HUES48 (cell line): ENCODE measurements at regions not wholly inside any gene's neighbourhood (a gene's known extent, or its start where the extent isn't known, plus 50 kb on each side); places are given as distances from the start of the nearest gene placed in this dataset.

Experiments used
- H3K27ac ChIP-seq: one replicate; pipeline ENCODE4 v1.7.0; 2013; ENCODE audit warnings: low read depth, low read length, inconsistent platforms
- H3K27me3 ChIP-seq: 2 replicates; pipeline ENCODE4 v1.6.1; 2013; ENCODE audit warnings: mild to moderate bottlenecking, low read length; ENCODE audit not compliant: control insufficient read depth, insufficient read depth
- H3K36me3 ChIP-seq: 2 replicates; pipeline ENCODE4 v1.6.1; 2013; ENCODE audit warnings: low read length; ENCODE audit not compliant: control insufficient read depth, insufficient read depth
- H3K4me1 ChIP-seq: 2 replicates; pipeline ENCODE4 v1.6.1; 2013; ENCODE audit warnings: mild to moderate bottlenecking, low read length; ENCODE audit not compliant: control insufficient read depth, insufficient read depth
- H3K4me3 ChIP-seq: 2 replicates; pipeline ENCODE4 v1.5.1; 2013; ENCODE audit warnings: mild to moderate bottlenecking, low read depth, low read length
- H3K9ac ChIP-seq: 2 replicates; pipeline ENCODE4 v1.6.1; 2013; ENCODE audit warnings: mild to moderate bottlenecking, low read depth, low read length, moderate library complexity
- H3K9me3 ChIP-seq: 2 replicates; pipeline ENCODE4 v1.6.1; 2013; ENCODE audit warnings: low read length; ENCODE audit not compliant: control insufficient read depth, insufficient read depth

DNA sequence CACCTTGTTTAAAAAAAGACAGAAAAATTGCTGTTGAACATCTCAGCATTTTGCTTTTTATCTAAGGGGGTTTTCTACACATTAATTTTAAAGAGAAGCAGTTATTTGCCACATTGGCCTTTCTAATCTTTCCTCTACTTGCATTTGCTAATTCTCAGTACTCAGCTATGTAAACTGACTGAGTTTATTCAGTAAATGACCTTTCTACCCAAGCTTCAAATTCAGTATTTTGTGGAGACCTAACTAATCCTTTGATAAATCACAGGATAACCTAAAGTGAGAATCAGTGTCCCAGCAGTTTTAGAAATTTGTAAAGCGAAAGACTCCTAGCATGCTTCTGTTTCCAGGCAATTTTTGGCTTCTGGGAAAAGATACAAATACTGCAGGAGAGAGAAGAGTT lies 288.4 kb downstream of the ASXL3 start:
- Histone ChIP-seq H3K36me3 (no peaks in the 10 kb centered on the region), H3K9ac (no peak overlapping the region), H3K27me3 (no peaks in the 10 kb centered on the region), H3K4me3 (no peak overlapping the region), H3K4me1 (peaks cover 3% of the 10 kb centered on the region; the same call in 1 of the 2 replicates), H3K27ac (no peak overlapping the region), H3K9me3 (peaks cover 13% of the 10 kb centered on the region; the same call in 1 of the 2 replicates)

DNA sequence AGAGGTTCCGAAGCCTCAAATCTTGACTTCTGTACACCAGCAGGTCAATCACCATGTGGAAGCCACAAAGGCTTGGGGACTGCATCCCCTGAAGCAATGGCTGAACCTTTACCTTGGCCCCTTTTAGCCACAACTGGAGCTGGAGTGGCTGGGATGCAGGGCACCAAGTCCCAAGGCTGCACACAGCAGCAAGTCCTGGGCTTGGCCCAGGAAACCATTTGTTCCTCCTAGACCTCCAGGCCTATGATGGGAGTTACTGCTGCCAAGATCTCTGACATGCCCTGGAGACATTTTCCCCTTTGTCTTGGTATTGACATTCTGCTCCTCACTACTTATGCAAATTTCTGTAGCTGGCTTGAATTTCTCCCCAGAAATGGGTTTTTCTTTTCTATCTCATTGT lies 285.9 kb downstream of the ASXL3 start:
- no peaks in the 10 kb centered on the region for H3K4me1 ChIP-seq
- no peak overlapping the region for H3K9ac ChIP-seq
- peaks cover 13% of the 10 kb centered on the region; the same call in 1 of the 2 replicates for H3K9me3 ChIP-seq
- no peak overlapping the region for H3K27ac ChIP-seq
- no peaks in the 10 kb centered on the region for H3K27me3 ChIP-seq
- H3K4me3 ChIP-seq, result no peak overlapping the region
- H3K36me3 ChIP-seq, result no peaks in the 10 kb centered on the region

DNA sequence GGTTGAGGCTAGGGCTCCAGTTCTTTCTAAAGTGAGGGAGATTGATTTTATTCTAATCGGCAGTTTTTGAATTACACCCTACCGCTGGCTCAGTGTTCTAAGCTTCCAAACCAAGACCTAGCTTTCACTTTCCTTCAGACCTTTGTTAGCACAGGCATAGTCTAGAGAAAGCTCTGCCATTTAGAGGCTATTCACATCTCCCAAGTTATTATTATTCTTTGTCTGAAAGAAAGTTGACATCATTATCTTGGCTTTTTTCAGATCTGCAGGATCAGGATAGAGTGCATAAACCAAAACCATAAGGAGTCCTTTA lies 276.8 kb downstream of the ASXL3 start:
- no peaks in the 10 kb centered on the region for H3K9me3 ChIP-seq
- H3K36me3 ChIP-seq, result no peaks in the 10 kb centered on the region
- no peak overlapping the region for H3K9ac ChIP-seq
- no peaks in the 10 kb centered on the region for H3K4me1 ChIP-seq
- no peak overlapping the region for H3K27ac ChIP-seq
- no peak overlapping the region for H3K4me3 ChIP-seq
- H3K27me3 ChIP-seq, result no peaks in the 10 kb centered on the region

DNA sequence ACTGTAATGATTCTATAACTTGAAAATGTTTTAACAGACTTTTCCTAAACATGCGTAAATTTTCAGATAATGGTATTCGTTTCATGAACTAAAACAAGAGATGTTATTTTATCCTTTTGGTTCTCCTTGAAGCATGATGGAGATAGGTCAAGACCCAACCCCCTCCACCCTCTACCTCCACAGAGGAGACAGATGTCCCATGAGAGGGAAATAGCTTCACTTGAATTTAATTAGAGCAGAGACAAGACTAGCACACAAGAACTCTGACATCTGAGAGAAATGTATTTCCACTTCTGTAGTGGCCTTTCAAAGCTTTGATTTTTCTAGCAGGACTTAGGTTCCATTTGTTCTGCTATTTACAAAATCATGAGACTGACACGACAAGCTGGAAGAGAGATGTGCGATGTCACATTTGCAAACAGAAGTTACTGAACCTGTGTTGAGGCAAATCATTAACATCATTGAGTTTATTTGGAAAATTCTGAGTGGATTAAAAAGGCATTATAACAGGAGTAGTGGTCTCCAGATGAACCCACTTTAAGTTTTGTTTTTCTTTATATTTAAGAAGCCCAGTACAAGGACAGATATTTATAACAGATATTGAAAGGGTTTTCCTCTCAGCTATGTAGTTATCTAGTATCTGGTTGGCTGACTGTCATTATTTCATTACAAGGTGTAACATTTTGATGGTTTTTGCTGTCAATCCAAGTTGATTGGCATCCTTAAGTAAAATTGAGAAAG lies 276.2 kb downstream of the ASXL3 start:
- Histone ChIP-seq H3K9me3 (no peaks in the 10 kb centered on the region), H3K27ac (no peak overlapping the region), H3K27me3 (no peaks in the 10 kb centered on the region), H3K4me3 (no peak overlapping the region), H3K36me3 (no peaks in the 10 kb centered on the region), H3K9ac (no peak overlapping the region), H3K4me1 (no peaks in the 10 kb centered on the region)

DNA sequence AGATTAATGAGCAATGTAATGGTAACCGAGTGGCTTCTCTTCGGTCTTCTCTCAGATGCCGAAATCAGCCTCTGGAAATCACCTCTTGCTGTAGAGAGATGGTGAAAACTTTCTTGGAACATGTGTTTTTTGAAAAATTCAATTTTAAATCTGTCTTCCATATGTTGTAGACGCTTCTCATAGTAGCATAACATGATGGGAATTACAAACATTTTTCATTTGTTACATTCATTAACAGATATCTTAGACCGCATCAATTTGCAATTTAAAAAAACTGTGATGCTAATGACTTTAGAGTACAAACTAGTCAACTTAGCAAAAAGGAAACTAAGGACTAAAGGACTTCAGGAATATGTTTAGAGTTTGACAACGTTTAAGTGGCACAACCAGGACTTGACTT lies 275.2 kb downstream of the ASXL3 start:
- no peaks in the 10 kb centered on the region for H3K27me3 ChIP-seq
- no peak overlapping the region for H3K27ac ChIP-seq
- H3K36me3 ChIP-seq, result no peaks in the 10 kb centered on the region
- H3K4me1 ChIP-seq, result no peaks in the 10 kb centered on the region
- H3K9ac ChIP-seq, result no peak overlapping the region
- H3K9me3 ChIP-seq, result no peaks in the 10 kb centered on the region
- H3K4me3 ChIP-seq, result no peak overlapping the region

DNA sequence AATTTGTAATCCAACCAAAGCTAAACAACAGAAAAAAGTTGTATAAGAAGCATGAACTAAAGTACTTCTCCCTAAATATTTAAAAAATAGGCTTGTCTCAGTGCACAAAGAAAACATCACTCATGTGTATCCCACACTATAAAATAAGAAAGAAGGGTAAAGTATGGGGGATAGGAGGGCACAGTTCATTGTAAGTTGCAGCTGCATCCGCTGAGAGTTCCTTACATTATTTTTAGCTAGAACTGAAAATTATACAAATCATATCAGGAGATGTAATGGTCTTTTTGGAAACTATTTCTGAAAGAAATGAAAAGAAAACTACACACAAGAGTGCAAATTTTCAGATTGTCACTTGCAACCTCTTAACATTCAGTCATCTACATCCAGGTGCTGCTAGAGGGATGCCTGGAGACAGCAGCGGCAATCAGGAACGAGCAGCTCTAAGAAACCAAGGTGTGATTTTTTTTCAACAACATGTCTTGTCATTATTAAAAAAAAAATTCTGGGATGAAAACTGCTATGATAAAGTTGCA lies 273.6 kb downstream of the ASXL3 start:
- no peaks in the 10 kb centered on the region for H3K4me1 ChIP-seq
- no peak overlapping the region for H3K4me3 ChIP-seq
- H3K27me3 ChIP-seq, result no peaks in the 10 kb centered on the region
- H3K9ac ChIP-seq, result no peak overlapping the region
- H3K36me3 ChIP-seq, result no peaks in the 10 kb centered on the region
- H3K27ac ChIP-seq, result no peak overlapping the region
- no peaks in the 10 kb centered on the region for H3K9me3 ChIP-seq

DNA sequence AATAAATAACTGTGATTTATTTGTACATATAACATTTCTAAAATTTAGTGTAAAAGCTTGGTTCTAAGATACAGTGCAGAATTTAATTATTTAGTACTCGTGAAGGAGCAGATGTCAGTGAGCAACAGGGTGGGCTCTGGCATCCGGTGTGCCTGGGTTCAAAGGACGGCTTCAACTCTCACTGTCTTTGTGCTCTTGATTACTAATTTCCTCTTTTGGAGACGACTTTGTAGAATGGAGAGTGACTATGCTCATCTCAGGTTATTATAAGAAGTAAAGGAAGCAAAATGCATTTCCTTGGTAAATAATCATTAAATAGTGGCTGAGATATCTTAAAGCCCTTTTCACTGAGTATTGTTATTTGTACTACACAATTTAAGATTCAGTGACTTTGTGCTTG lies 271.7 kb downstream of the ASXL3 start:
- H3K4me1 ChIP-seq, result no peaks in the 10 kb centered on the region
- no peaks in the 10 kb centered on the region for H3K36me3 ChIP-seq
- H3K9me3 ChIP-seq, result no peaks in the 10 kb centered on the region
- no peaks in the 10 kb centered on the region for H3K27me3 ChIP-seq
- H3K9ac ChIP-seq, result no peak overlapping the region
- no peak overlapping the region for H3K4me3 ChIP-seq
- no peak overlapping the region for H3K27ac ChIP-seq

DNA sequence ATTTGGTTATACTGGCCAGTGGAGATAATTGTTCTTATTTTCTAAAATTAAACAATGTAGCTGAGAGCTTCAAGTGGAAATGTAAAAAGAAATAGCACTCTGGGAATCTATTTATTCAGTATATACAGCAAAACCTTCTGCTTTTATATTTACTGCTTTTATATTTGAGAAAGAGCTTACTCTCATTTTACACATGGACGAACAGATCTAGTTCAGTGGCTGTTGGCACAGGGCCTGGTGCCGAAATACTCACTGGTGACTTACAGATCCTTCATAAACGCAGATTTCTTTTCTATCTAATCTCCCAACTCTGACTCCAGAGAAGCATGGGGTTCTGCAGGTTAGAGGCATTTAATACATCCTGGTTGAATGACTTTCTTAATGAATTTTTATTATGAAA lies 266.2 kb downstream of the ASXL3 start:
- no peaks in the 10 kb centered on the region for H3K9me3 ChIP-seq
- H3K27me3 ChIP-seq, result no peaks in the 10 kb centered on the region
- H3K27ac ChIP-seq, result no peak overlapping the region
- H3K4me1 ChIP-seq, result peaks cover 15% of the 10 kb centered on the region
- no peaks in the 10 kb centered on the region for H3K36me3 ChIP-seq
- H3K9ac ChIP-seq, result no peak overlapping the region
- no peak overlapping the region for H3K4me3 ChIP-seq

DNA sequence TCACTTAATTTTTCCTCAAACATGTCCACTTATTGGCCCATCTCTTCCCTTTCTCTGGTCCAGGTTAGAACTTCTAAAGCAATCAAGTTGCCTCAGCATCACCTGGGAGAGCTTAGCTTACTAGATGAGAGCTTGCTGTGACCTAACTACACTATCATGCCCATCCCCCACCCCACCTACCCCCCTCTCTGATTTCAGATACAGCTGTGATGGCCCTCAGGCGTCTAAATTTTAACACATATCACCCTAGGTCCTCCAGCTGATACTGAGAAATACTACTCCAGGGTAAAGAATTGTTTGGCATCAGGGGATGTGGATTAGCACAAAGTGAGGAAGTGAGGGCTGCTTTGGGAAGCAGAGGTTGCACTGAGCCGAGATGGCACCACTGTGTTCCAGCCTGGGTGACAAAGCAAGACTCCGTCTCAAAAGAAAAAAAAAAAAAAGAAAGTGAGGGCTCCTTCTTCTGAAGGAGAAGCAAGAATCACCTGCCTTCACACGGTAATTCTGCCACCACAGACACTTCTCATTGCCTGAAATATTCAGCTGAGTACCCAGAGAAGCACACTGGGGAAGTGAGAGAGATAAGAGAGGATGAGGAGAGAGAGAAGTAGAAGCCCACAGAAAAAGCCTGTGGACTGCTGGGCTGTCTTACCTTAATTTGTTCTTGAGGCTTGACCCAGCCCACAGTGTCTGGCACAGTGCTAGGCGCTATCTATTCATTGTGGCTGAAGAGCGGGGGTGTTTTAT lies 263.4 kb downstream of the ASXL3 start:
- H3K27ac ChIP-seq, result no peak overlapping the region

DNA sequence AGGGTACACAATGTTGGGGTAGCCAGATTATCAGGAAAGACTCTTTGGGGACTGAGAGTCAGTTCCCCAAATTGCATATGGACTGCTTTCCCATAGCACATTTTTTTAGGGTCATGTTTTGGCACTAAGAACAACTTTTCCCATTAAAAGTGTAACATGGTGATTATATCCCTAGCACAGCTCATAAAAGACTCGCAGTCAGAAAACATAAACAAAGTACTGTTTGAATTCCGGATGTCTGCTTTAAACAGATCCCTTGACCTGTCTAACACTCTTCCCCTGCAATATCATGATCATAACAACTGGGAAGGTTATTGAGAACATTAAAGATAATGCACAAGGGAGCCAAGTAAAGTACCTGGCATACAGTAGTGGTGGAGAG lies 262.2 kb downstream of the ASXL3 start:
- Histone ChIP-seq H3K36me3 (no peaks in the 10 kb centered on the region), H3K4me1 (peaks cover 34% of the 10 kb centered on the region), H3K27me3 (no peaks in the 10 kb centered on the region), H3K4me3 (no peak overlapping the region), H3K27ac (no peak overlapping the region), H3K9ac (no peak overlapping the region), H3K9me3 (no peaks in the 10 kb centered on the region)

More for the DNA sequence above, 263.4 kb downstream of the ASXL3 start:
- Histone ChIP-seq H3K9ac (no peak overlapping the region), H3K4me3 (no peak overlapping the region), H3K27me3 (no peaks in the 10 kb centered on the region), H3K36me3 (no peaks in the 10 kb centered on the region), H3K9me3 (no peaks in the 10 kb centered on the region), H3K4me1 (peaks cover 32% of the 10 kb centered on the region)

DNA sequence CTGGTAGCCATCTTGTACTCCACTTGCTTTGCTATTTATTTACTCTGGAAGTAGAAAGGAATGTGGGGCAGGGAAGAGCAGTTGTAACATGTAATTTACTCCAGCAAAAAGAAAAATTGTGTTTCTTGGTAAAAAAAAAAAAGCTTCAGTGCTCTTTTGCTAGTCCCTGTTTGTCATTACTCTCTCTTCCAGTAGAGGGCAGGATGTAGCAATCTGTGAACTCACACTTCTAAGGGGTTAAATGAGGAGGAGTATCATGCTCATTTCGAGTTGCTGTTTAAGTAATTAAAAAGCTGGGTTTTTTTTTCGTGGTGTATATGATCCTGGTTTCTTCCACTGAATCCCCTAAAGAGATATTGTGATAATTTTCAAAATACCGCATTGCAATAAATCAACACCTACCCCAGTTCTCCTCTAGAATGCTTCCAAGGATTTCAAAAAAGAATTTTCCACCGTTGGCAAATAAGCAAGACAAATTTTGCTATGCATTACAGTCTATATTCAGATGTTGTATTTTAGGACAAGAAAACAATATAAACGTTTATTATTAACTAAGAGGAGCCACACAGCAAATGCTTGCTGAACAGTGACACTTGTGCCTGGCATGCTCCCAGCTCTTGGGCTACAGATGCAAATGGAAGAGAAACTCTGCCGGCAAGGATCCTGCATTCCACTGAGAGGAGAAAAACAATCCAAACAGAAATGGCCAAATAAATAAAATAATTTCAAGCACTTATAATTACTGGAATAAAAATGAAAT lies 261.6 kb downstream of the ASXL3 start:
- H3K27ac ChIP-seq, result no peak overlapping the region
- no peaks in the 10 kb centered on the region for H3K27me3 ChIP-seq
- H3K36me3 ChIP-seq, result no peaks in the 10 kb centered on the region
- H3K4me3 ChIP-seq, result no peak overlapping the region
- H3K4me1 ChIP-seq, result peaks cover 34% of the 10 kb centered on the region
- no peaks in the 10 kb centered on the region for H3K9me3 ChIP-seq
- no peak overlapping the region for H3K9ac ChIP-seq
